HEK293 (cell line): ENCODE measurements at regions not wholly inside any gene's neighbourhood (a gene's known extent, or its start where the extent isn't known, plus 50 kb on each side); places are given as distances from the start of the nearest gene placed in this dataset.

Source experiments
- CTCF ChIA-PET: fragments of 350-600 bp; formaldehyde crosslinking; extraction: SDS; loops from one replicate; lab custom pipeline; 2021; ENCODE audit warnings: antibody characterized with exemption; lab: Yijun Ruan, JAX
- POLR2A ChIA-PET: fragments of 300-600 bp; formaldehyde crosslinking; extraction: SDS; loops from one replicate; lab custom pipeline; 2020; ENCODE audit warnings: antibody characterized with exemption, inconsistent platforms; lab: Yijun Ruan, JAX
- H3K27ac ChIP-seq: fragments of 200-500 bp; sonication (Bioruptor generic); 2 replicates; pipeline ENCODE4 v1.5.1; 2014; ENCODE audit warnings: low read depth, low read length, control low read depth, inconsistent platforms; ENCODE audit errors: extremely low read depth
- H3K36me3 ChIP-seq, 2 experiments: fragments of 200-500 bp in 1 of 2; sonication (Bioruptor generic) in 1 of 2; 1 replicate in 1 of 2; 2 replicates in 1 of 2; pipeline ENCODE4 v1.5.1; 2014 to 2017; ENCODE audit warnings: inconsistent platforms in 2 of 2, low read length in 2 of 2; ENCODE audit not compliant: control insufficient read depth in 2 of 2, insufficient read depth in 1 of 2
- H3K4me1 ChIP-seq: fragments of 200-500 bp; sonication (Bioruptor generic); 2 replicates; pipeline ENCODE4 v1.5.1; 2014; ENCODE audit warnings: mild to moderate bottlenecking, low read length, inconsistent platforms; ENCODE audit not compliant: control insufficient read depth, insufficient read depth
- H3K4me3 ChIP-seq: 2 replicates; pipeline ENCODE4 v1.5.1; 2011; ENCODE audit warnings: low read depth, mild to moderate bottlenecking, control low read depth, low read length, moderate library complexity
- H3K9me3 ChIP-seq: fragments of 200-500 bp; sonication (Bioruptor generic); 2 replicates; pipeline ENCODE4 v1.5.1; 2014; ENCODE audit warnings: low read depth, low read length, inconsistent platforms; ENCODE audit not compliant: control insufficient read depth, insufficient read depth
- HOXC10 ChIP-seq: sonication (generic); formaldehyde crosslinking; IDR thresholded peaks from 2 replicates; pipeline ENCODE4 v1.8.1; 2023; ENCODE audit warnings: mild to moderate bottlenecking, missing genetic modification reagents
- KLF10 ChIP-seq: fragments of 450-650 bp; IDR thresholded peaks from 2 replicates; pipeline ENCODE4 v1.5.1; 2018; ENCODE audit warnings: missing biosample characterization, mild to moderate bottlenecking, missing genetic modification characterization
- OVOL3 ChIP-seq: fragments of 450-650 bp; formaldehyde crosslinking; IDR thresholded peaks from 2 replicates; pipeline ENCODE4 v1.5.1; 2016; ENCODE audit warnings: missing biosample characterization, missing genetic modification characterization
- ZBTB17 ChIP-seq: fragments of 450-650 bp; formaldehyde crosslinking; IDR thresholded peaks from 2 replicates; pipeline ENCODE4 v1.5.1; 2016; ENCODE audit warnings: missing biosample characterization, missing genetic modification characterization
- ZBTB7A ChIP-seq: fragments of 450-650 bp; formaldehyde crosslinking; IDR thresholded peaks from 2 replicates; pipeline ENCODE4 v1.5.1; 2016; ENCODE audit warnings: low read depth, missing biosample characterization, missing genetic modification characterization
- ZNF10 ChIP-seq: fragments of 450-650 bp; formaldehyde crosslinking; IDR thresholded peaks from 2 replicates; pipeline ENCODE4 v1.5.1; 2017; ENCODE audit warnings: missing biosample characterization, missing genetic modification characterization
- ZNF169 ChIP-seq: fragments of 450-650 bp; formaldehyde crosslinking; IDR thresholded peaks from 2 replicates; pipeline ENCODE4 v1.5.1; 2016; ENCODE audit warnings: missing biosample characterization, missing genetic modification characterization
- ZNF223 ChIP-seq: fragments of 450-650 bp; formaldehyde crosslinking; IDR thresholded peaks from 2 replicates; pipeline ENCODE4 v1.5.1; 2016; ENCODE audit warnings: missing biosample characterization, missing genetic modification characterization
- ZNF366 ChIP-seq: fragments of 450-650 bp; formaldehyde crosslinking; conservative IDR thresholded peaks from 2 replicates; pipeline ENCODE4 v1.5.1; 2016; ENCODE audit warnings: missing biosample characterization, missing genetic modification characterization
- ZNF416 ChIP-seq: fragments of 450-650 bp; formaldehyde crosslinking; IDR thresholded peaks from 2 replicates; pipeline ENCODE4 v1.5.1; 2016; ENCODE audit warnings: missing biosample characterization, missing genetic modification characterization
- ZNF544 ChIP-seq: fragments of 450-650 bp; formaldehyde crosslinking; IDR thresholded peaks from 2 replicates; pipeline ENCODE4 v1.5.0; 2017; ENCODE audit warnings: missing biosample characterization, missing genetic modification characterization
- ZNF555 ChIP-seq: fragments of 450-650 bp; formaldehyde crosslinking; conservative IDR thresholded peaks from 2 replicates; pipeline ENCODE4 v1.5.1; 2017; ENCODE audit warnings: missing biosample characterization, mild to moderate bottlenecking, missing genetic modification characterization, inconsistent platforms
- ZNF704 ChIP-seq: fragments of 450-650 bp; formaldehyde crosslinking; IDR thresholded peaks from 2 replicates; pipeline ENCODE4 v1.5.1; 2016; ENCODE audit warnings: missing biosample characterization, missing genetic modification characterization
- ZNF843 ChIP-seq: fragments of 450-650 bp; formaldehyde crosslinking; IDR thresholded peaks from 2 replicates; pipeline ENCODE4 v1.5.1; 2016; ENCODE audit warnings: missing biosample characterization, missing genetic modification characterization
- TF ChIP-seq, protein P1 (sequence below): fragments of 450-650 bp; formaldehyde crosslinking; IDR thresholded peaks from 2 replicates; pipeline ENCODE4 v1.5.1; 2017; ENCODE audit warnings: missing biosample characterization, missing genetic modification characterization
- TF ChIP-seq, protein P2 (sequence below): fragments of 450-650 bp; formaldehyde crosslinking; IDR thresholded peaks from 2 replicates; pipeline ENCODE4 v1.5.1; 2016; ENCODE audit warnings: missing biosample characterization, missing genetic modification characterization
- TF ChIP-seq, protein P3 (sequence below): fragments of 450-650 bp; formaldehyde crosslinking; IDR thresholded peaks from 2 replicates; pipeline ENCODE4 v1.5.1; 2016; ENCODE audit warnings: missing biosample characterization, missing genetic modification characterization, borderline replicate concordance
- TF ChIP-seq, protein P4 (sequence below): fragments of 450-650 bp; formaldehyde crosslinking; IDR thresholded peaks from 2 replicates; pipeline ENCODE4 v1.5.1; 2016; ENCODE audit warnings: missing biosample characterization, missing genetic modification characterization
- TF ChIP-seq, protein P5 (sequence below): fragments of 450-650 bp; IDR thresholded peaks from 2 replicates; pipeline ENCODE4 v1.5.1; 2018; ENCODE audit warnings: missing biosample characterization, missing genetic modification characterization

DNA sequence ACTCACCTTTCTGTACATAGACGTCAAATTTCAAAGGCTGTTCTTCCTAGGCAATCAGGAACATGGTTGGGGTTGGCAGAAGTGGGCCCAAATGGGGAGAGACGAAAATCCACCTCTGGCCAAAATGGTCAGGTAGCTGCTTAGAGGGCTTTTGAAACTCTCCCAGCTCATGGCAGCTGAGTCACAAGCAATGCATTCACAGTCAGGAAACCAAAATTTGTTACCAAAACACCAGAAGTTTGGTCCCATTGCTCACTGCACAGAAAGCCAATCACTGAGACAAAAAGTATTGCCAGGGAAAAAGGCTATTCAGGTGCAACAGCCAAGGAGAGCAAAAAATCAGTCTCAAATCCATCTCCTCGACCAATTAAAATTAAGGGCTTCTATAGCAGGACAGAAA, 539.6 kb upstream of the CCDC54 start:
- POLR2A ChIA-PET: no interaction called here
- CTCF ChIA-PET: no interaction called here
- H3K27ac ChIP-seq: no peak overlapping the region
- H3K9me3 ChIP-seq: no peaks in the 10 kb centered on the region
- no peaks in the 10 kb centered on the region for H3K36me3 ChIP-seq
- H3K4me1 ChIP-seq: no peaks in the 10 kb centered on the region
- no peak overlapping the region for H3K4me3 ChIP-seq
- TF ChIP-seq HOXC10 (CRISPR knock-in tag) (no peak), ZNF704 (tag by site-specific recombination) (no peak), ZNF555 (tag by site-specific recombination) (no peak), ZBTB7A (tag by site-specific recombination) (no peak)
- TF ChIP-seq, all 188 proteins: peak for 0

GRCh38 chr3:106839576-106840280, 537.5 kb upstream of the CCDC54 start:
- TF ChIP-seq ZBTB17 (tag by site-specific recombination) (no peak), ZNF416 (tag by site-specific recombination) (no peak), ZNF843 (tag by site-specific recombination) (no peak), ZNF366 (tag by site-specific recombination) (no peak), ZNF169 (tag by site-specific recombination) (no peak), KLF10 (tag by site-specific recombination) (no peak), ZNF10 (no peak), ZNF544 (tag by site-specific recombination) (no peak), ZNF223 (tag by site-specific recombination) (no peak), OVOL3 (tag by site-specific recombination) (no peak)
- TF ChIP-seq, protein P1, sequence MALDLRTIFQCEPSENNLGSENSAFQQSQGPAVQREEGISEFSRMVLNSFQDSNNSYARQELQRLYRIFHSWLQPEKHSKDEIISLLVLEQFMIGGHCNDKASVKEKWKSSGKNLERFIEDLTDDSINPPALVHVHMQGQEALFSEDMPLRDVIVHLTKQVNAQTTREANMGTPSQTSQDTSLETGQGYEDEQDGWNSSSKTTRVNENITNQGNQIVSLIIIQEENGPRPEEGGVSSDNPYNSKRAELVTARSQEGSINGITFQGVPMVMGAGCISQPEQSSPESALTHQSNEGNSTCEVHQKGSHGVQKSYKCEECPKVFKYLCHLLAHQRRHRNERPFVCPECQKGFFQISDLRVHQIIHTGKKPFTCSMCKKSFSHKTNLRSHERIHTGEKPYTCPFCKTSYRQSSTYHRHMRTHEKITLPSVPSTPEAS (tag by site-specific recombination): no peak
- TF ChIP-seq, protein P2, sequence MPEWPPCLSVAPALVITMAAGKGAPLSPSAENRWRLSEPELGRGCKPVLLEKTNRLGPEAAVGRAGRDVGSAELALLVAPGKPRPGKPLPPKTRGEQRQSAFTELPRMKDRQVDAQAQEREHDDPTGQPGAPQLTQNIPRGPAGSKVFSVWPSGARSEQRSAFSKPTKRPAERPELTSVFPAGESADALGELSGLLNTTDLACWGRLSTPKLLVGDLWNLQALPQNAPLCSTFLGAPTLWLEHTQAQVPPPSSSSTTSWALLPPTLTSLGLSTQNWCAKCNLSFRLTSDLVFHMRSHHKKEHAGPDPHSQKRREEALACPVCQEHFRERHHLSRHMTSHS (tag by site-specific recombination): no peak
- TF ChIP-seq, protein P3, sequence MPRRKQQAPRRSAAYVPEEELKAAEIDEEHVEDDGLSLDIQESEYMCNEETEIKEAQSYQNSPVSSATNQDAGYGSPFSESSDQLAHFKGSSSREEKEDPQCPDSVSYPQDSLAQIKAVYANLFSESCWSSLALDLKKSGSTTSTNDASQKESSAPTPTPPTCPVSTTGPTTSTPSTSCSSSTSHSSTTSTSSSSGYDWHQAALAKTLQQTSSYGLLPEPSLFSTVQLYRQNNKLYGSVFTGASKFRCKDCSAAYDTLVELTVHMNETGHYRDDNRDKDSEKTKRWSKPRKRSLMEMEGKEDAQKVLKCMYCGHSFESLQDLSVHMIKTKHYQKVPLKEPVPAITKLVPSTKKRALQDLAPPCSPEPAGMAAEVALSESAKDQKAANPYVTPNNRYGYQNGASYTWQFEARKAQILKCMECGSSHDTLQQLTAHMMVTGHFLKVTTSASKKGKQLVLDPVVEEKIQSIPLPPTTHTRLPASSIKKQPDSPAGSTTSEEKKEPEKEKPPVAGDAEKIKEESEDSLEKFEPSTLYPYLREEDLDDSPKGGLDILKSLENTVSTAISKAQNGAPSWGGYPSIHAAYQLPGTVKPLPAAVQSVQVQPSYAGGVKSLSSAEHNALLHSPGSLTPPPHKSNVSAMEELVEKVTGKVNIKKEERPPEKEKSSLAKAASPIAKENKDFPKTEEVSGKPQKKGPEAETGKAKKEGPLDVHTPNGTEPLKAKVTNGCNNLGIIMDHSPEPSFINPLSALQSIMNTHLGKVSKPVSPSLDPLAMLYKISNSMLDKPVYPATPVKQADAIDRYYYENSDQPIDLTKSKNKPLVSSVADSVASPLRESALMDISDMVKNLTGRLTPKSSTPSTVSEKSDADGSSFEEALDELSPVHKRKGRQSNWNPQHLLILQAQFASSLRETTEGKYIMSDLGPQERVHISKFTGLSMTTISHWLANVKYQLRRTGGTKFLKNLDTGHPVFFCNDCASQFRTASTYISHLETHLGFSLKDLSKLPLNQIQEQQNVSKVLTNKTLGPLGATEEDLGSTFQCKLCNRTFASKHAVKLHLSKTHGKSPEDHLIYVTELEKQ (tag by site-specific recombination): no peak
- TF ChIP-seq, protein P4, sequence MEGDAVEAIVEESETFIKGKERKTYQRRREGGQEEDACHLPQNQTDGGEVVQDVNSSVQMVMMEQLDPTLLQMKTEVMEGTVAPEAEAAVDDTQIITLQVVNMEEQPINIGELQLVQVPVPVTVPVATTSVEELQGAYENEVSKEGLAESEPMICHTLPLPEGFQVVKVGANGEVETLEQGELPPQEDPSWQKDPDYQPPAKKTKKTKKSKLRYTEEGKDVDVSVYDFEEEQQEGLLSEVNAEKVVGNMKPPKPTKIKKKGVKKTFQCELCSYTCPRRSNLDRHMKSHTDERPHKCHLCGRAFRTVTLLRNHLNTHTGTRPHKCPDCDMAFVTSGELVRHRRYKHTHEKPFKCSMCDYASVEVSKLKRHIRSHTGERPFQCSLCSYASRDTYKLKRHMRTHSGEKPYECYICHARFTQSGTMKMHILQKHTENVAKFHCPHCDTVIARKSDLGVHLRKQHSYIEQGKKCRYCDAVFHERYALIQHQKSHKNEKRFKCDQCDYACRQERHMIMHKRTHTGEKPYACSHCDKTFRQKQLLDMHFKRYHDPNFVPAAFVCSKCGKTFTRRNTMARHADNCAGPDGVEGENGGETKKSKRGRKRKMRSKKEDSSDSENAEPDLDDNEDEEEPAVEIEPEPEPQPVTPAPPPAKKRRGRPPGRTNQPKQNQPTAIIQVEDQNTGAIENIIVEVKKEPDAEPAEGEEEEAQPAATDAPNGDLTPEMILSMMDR (tag by site-specific recombination): no peak
- TF ChIP-seq, protein P5, sequence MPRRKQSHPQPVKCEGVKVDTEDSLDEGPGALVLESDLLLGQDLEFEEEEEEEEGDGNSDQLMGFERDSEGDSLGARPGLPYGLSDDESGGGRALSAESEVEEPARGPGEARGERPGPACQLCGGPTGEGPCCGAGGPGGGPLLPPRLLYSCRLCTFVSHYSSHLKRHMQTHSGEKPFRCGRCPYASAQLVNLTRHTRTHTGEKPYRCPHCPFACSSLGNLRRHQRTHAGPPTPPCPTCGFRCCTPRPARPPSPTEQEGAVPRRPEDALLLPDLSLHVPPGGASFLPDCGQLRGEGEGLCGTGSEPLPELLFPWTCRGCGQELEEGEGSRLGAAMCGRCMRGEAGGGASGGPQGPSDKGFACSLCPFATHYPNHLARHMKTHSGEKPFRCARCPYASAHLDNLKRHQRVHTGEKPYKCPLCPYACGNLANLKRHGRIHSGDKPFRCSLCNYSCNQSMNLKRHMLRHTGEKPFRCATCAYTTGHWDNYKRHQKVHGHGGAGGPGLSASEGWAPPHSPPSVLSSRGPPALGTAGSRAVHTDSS (tag by site-specific recombination): no peak
- CTCF ChIA-PET: no interaction called here
- POLR2A ChIA-PET: no interaction called here

More at GRCh38 chr3:106839576-106840280, 537.5 kb upstream of the CCDC54 start:
- Histone ChIP-seq H3K4me3 (no peak overlapping the region), H3K27ac (no peak overlapping the region), H3K4me1 (no peaks in the 10 kb centered on the region), H3K9me3 (no peaks in the 10 kb centered on the region), H3K36me3 (no peaks in the 10 kb centered on the region)
